Fibroblast of gingiva (primary cell): ENCODE measurements at regions not wholly inside any gene's neighbourhood (a gene's known extent, or its start where the extent isn't known, plus 50 kb on each side); places are given as distances from the start of the nearest gene placed in this dataset.
A peak's percentile ranks its signal among the peaks of the same experiment; 100 is the strongest.
"Not testable (repeated sequence)": the region's sequence is repeated elsewhere in the genome, so short reads cannot be mapped to it uniquely, and the experiment has no call there.

Source experiments
- DNase-seq: peaks from one replicate; pipeline ENCODE4 v3.0.0-alpha.2; 2011; ENCODE audit warnings: low read depth

- peak; percentile 6 for DNase-seq
Measured at GRCh38 chr15:24848050-24848449, 106.7 kb upstream of the SNRPN start.

GRCh38 chr15:24856397-24857390, 98.1 kb upstream of the SNRPN start:
- no peak for DNase-seq

- no peak for DNase-seq
Measured at GRCh38 chr15:24857763-24858162, 97.0 kb upstream of the SNRPN start.

- not testable (repeated sequence) for DNase-seq
Measured at GRCh38 chr15:24858183-24858582, 96.6 kb upstream of the SNRPN start.

- no peak for DNase-seq
Measured at GRCh38 chr15:24858737-24859601, 95.8 kb upstream of the SNRPN start.

DNA sequence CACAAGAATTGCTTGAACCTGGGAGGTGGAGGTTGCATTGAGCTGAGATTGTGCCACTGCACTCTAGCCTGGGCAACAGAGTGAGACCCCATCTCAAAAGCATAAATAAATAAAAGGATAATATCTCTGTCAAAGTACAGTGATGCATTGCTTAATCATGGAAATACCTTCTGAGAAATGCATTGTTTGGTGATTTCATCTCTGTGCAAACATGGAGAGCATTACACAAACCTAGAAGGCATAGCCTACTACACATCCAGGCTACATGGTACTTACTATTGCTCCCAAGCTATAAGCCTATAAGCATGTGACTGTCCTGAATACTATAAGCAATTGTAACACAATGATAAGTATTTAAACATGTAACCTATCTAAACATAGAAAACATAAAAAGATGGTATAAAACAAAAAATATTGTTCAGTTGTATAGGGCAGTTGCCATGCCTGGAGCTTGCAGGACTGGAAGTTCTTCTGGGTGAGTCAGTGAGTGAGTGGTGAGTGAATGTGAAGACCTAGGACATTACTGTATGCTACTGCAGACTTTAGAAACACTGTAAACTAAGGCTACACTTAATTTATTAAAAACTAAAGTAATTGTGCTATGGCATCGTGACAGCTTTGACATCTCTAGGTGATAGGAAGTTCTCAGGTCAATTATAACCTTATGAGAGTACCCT, 93.6 kb upstream of the SNRPN start:
- no peak for DNase-seq

DNA sequence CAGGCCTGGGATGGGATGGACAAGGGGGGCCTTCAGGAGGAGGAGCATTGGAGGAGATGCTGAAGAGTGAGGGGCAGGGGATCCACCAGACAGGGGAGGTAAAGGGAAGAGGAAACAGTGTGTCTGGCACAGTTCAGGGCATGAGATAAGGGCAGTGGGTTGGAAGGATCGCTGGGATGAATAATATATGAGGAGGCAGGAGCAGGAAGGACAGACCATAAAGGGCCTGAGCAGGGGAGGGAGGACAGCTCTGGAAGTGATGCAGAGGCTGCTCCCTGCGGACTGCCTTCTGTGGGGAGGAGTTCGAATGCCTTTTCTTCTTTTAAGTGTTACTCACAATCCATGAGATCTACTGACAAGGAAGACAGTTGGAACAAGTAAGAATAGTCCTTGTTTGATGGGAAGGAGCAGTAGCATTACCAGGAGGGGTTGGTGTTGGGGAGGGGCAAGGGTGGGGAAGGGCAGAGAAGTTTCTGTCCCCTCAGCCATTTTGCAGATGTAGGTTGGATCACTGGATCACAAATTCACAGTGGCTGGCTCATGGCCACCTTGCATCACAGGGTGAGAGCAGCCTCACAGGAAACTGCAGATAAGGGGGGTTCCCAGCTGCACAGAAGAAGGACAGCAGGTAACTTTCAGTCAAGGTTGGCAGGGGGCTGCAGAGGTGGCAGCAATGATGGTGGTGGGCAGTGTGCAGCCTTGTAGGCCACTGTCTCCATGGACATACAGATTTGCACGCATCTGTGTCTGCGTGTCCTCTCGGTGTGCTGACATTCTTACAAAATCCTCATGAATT, 91.9 kb upstream of the SNRPN start:
- DNase-seq, result no peak

GRCh38 chr15:24865303-24865702, 89.5 kb upstream of the SNRPN start:
- DNase-seq, result no peak

GRCh38 chr15:24877174-24877573, 77.6 kb upstream of the SNRPN start:
- DNase-seq, result no peak

DNA sequence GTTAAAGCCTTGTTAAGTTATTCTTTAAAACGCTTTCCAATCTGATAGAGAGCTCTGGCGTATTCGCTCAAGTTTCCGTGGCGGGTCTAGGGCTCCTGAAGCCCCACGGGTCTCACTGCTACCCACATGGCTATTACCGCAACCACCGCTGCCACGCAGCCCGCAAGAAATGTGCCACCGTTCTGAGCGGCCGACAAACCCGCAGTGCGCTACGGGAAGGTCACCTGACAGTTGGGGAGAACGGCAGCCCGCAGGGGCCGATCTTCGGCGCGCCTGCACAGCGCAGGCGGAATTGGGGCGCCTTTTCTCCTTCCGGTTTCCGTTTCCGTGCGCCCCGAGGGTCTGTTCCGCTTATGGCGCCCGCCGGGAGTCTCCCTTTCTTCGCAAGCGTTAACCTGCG, 76.6 kb upstream of the SNRPN start:
- peak; percentile 5 for DNase-seq

DNA sequence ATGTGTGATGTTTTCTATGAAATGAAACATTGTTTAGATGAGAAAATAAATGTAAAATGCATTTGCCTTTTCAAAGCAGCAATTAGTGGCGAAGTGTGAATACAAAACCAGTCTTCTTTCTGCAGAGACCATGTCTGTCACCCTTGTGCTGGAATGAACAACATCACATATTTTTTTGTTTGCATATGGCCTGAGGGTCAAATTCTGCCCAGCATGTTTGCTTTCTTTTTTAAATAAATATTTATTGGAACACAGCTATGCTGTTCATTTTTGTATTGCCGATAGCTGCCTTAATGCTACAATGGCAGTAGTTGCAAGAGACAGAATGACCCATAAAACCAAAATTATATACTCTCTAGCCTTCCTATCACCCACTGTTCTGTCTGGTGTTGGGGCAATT, 75.3 kb upstream of the SNRPN start:
- no peak for DNase-seq

DNA sequence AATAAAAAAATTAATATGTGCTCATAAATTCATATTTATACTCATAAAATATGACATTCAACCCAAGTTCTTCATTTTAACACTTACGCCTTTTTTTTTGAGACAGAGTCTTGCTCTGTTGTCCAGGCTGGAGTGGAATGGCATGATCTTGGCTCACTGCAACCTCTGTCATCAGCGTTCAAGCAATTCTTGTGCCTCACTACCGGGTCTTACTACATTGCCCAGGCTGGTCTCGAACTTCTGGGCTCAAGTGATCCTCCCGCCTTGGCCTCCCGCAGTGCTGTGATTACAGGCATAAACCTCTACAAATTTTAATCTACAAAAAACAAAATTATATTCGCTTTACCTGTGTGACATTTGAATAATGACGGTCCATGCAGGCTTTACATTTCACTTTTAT, 74.1 kb upstream of the SNRPN start:
- DNase-seq, result no peak

- DNase-seq, result no peak
Measured at GRCh38 chr15:24886538-24886937, 68.2 kb upstream of the SNRPN start.

GRCh38 chr15:24898715-24899272, 56.0 kb upstream of the SNRPN start:
- no peak for DNase-seq

DNA sequence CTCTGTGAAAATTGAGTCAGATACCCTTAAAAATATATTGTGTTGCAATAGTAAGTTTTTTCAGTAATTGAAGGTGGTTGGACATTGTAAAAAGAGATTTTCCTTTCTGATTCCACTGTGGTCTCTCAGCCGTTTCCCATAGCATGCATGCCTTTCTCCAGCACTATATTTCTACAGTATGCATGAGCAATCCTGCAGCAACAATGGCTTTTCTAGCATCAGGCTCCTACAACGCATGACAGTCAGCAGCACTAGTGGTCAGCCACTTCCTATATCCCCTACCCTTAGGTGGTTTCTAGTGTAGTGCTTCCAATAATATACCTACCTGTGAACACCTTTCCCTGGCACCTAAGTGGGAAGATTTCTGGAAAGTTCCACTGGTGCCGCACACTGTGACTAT, 55.4 kb upstream of the SNRPN start:
- no peak for DNase-seq

GRCh38 chr15:24899795-24900194, 55.0 kb upstream of the SNRPN start:
- no peak for DNase-seq

- DNase-seq, result no peak
Measured at GRCh38 chr15:24901409-24901808, 53.4 kb upstream of the SNRPN start.
